ENCODE measurements at regions not wholly inside any gene's neighbourhood (a gene's known extent, or its start where the extent isn't known, plus 50 kb on each side); places are given as distances from the start of the nearest gene placed in this dataset.

DNA sequence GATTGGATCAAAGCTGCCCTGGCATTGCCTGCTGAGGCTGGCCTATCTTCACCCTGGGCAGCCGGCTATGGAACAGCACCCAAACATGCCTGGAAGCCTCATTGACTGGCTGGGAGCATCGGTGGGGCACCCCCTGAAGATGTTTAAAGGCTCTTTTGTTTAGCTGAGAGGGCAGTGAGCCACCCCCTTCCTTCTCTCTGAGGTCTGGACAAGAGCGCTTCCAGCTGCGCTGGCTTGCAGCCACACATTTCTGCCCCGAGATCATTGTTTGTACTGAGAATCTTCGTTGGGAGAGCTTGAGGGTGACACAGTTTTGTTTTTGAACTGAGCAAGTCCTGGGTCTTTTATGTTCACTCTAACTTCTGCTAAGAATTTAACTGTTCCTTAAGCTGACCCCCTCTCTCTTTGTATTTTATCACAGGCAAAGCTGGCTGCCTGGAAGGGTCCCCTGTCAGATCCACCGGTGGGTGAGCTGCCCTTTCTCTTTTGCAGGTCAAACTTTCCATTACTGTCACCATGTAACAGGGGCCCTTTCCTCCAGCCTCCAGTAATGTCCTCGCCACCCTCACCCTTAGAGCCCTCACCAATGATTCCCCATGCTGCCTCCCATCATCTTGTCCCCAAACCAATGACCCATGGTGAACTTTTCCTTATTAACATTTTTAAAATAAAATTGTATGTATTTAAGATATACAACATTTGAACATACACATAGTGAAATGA lies 212.2 kb downstream of the KIF26A start:
- no peak for TF ChIP-seq CTCF (conservative IDR thresholded peaks at IDR 0.05; ENCODE audit: control insufficient read depth, insufficient read depth, low read depth, low read length)
- H3K4me3 ChIP-seq (ENCODE audit: control insufficient read depth, low read depth, low read length): no peak overlapping the region
- no peak for DNase-seq (ENCODE audit: low read depth)

- TF ChIP-seq CTCF (conservative IDR thresholded peaks at IDR 0.05; ENCODE audit: control insufficient read depth, insufficient read depth, low read depth, low read length): no peak
- no peak for DNase-seq (ENCODE audit: low read depth)
Observed at GRCh38 chr14:104351849-104352492, 213.6 kb downstream of the KIF26A start.

DNA sequence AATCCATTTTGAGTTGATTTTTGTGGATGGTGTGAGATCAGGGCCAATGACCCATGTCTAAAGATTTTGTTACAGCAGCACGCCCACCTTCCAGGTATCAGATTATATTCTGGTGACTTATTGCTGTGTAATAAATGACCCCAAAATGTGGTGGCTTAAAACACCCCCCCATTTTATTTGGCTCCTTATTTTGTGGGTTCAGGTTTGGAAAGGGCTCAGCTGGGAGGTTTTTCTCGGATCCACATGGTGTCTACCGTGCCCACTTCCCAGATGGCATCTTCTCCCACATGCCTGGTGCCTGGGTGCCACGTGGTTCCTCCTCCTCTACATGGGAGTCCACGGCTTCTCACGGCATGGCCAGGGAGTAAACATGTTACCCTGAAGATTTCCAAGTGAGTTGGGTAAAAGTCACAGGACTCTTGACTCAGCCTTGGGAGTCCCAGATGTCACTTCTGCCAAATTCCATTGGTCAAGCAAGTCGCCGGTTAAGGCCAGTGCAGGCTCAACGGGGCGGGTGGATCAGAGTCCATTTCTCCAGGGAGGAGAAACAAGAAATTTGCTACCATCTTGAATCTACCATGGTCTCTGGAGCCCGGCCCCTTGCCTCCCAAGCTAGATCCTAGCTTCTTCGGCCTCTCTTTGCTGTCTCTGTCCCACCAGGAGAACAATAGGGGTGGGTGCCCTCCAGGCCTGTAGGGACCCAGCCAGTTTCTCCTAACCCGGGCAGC lies 214.3 kb downstream of the KIF26A start:
- no peak overlapping the region for H3K4me3 ChIP-seq (ENCODE audit: control insufficient read depth, low read depth, low read length)
- no peak for DNase-seq (ENCODE audit: low read depth)
- TF ChIP-seq CTCF (conservative IDR thresholded peaks at IDR 0.05; ENCODE audit: control insufficient read depth, insufficient read depth, low read depth, low read length): no peak

More at GRCh38 chr14:104351849-104352492, 213.6 kb downstream of the KIF26A start:
- no peak overlapping the region for H3K4me3 ChIP-seq (ENCODE audit: control insufficient read depth, low read depth, low read length)

DNA sequence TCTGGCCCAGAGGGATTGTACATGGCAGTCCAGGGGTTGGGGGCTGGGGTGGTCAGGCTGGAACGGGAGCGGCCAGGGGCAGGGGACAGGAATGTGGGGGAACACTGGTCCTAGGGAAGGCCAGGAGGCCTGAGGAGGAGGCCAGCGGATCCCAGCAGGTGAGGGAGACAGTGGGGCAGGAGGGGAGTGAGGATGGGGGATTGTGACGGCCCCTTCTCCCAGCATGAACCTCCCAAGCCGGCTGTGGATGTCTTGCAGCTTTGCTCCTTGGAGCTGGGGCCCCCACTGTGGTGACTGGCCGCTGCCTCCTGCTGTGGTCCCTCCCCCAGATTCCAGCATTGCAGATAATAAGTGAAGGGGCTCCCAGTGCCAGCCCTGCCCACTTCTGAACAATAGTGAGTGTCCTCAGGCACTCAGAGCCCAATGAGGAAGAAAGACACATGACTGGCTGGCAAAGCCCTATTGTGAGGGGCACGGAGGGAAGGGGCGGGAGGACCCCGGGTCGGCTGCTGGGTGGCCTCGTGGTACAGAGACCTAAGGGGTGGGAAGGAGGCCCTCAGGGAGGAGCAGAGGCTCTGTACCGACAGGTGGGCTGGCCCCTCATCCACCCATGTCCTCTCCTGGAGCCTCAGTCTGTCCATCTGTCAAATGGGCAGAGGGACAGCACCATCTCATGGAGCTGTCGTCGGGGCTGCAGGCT lies 215.0 kb downstream of the KIF26A start:
- no peak overlapping the region for H3K4me3 ChIP-seq (ENCODE audit: control insufficient read depth, low read depth, low read length)
- TF ChIP-seq CTCF (conservative IDR thresholded peaks at IDR 0.05; ENCODE audit: control insufficient read depth, insufficient read depth, low read depth, low read length): no peak
- DNase-seq (ENCODE audit: low read depth): no peak

DNA sequence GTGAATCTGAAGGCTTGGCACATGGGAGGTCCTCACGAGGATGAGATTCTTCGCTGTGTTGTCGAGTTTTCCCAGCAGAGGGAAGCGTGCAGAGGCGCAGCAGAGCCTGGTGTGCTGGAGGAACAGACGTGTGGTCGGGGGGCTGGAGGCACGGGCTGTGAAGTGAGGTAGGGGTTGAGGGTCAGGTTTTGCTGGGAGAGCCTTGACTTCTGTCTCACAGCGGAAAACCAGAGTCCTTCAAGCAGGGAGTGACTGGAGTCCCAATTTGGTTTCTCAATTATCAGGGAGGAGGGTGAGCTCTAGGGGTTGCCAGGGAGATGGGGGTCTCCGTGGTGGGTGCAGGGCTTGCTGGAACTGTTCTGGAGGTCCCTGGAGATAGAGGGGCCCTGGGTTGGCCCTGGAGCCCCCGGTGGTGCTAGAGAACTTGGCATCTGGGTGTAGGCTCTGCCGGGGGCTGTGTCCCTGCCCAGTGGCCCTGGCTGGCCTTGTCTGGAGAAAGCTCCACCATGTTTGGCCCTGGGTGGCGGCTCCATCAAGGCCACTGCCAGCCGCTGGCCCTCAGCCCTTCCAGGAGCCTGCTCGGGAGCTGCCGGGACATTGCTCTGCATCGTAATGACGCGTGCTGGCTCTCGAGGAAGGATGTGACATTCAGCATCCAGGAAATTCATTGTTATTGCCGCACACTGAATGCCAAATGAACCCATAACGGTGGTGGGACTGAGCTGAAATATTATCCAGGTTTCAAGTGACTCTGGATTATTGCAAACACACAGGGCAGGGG lies 215.7 kb downstream of the KIF26A start:
- DNase-seq (ENCODE audit: low read depth): no peak
- no peak for TF ChIP-seq CTCF (conservative IDR thresholded peaks at IDR 0.05; ENCODE audit: control insufficient read depth, insufficient read depth, low read depth, low read length)
- H3K4me3 ChIP-seq (ENCODE audit: control insufficient read depth, low read depth, low read length): no peak overlapping the region
